ENCODE measurements at regions not wholly inside any gene's neighbourhood (a gene's known extent, or its start where the extent isn't known, plus 50 kb on each side); places are given as distances from the start of the nearest gene placed in this dataset.

DNA sequence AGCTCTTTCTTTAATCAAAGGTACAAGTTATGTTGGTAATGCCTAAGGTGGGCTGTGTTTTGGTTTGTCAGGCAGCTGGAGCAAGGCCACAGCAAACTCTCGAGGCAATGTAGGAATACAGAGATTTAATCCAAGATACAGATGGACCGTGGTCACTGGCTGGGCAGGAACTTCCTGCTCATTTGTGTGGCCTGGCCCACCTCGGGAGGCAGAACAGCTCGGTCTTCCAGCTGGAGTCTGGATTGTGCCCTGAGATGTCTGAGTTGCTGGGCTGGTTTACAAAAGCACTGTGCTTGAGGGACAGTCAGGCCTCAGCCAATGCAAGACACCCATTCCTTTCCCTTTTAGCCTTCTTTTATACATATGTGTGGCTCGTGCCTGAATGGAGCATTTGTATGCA, 506.1 kb upstream of the SALL3 start:
- TF ChIP-seq, protein P1, sequence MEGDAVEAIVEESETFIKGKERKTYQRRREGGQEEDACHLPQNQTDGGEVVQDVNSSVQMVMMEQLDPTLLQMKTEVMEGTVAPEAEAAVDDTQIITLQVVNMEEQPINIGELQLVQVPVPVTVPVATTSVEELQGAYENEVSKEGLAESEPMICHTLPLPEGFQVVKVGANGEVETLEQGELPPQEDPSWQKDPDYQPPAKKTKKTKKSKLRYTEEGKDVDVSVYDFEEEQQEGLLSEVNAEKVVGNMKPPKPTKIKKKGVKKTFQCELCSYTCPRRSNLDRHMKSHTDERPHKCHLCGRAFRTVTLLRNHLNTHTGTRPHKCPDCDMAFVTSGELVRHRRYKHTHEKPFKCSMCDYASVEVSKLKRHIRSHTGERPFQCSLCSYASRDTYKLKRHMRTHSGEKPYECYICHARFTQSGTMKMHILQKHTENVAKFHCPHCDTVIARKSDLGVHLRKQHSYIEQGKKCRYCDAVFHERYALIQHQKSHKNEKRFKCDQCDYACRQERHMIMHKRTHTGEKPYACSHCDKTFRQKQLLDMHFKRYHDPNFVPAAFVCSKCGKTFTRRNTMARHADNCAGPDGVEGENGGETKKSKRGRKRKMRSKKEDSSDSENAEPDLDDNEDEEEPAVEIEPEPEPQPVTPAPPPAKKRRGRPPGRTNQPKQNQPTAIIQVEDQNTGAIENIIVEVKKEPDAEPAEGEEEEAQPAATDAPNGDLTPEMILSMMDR (conservative IDR thresholded peaks at IDR 0.05; ENCODE audit: low read depth, low read length) = no peak
- H3K4me3 ChIP-seq (ENCODE audit: low read depth, low read length) = no peak overlapping the region
- DNase-seq (ENCODE audit: low read depth) = no peak

DNA sequence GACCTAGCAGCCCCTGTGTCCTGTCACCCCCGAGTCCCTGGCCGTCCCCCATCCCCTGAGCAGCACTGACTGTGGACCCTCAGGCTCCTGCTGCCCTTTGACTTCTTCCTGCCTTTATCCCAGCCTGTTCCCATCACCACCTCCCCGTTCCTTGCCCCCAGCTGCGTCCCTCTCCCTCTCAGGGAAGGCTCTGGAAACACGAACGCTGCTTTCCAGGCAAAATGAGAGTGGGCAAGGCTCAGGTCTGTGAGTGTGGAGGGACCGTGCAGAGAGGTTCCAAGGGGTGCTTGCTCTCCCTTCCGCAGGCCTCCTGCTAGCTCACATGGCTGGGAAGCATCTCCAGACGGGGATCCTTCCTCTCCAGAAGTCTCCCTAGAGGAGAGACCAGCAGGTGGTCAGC, 501.8 kb upstream of the SALL3 start:
- TF ChIP-seq, protein P1 (conservative IDR thresholded peaks at IDR 0.05; ENCODE audit: low read depth, low read length) = no peak
- DNase-seq (ENCODE audit: low read depth) = no peak
- no peak overlapping the region for H3K4me3 ChIP-seq (ENCODE audit: low read depth, low read length)

DNA sequence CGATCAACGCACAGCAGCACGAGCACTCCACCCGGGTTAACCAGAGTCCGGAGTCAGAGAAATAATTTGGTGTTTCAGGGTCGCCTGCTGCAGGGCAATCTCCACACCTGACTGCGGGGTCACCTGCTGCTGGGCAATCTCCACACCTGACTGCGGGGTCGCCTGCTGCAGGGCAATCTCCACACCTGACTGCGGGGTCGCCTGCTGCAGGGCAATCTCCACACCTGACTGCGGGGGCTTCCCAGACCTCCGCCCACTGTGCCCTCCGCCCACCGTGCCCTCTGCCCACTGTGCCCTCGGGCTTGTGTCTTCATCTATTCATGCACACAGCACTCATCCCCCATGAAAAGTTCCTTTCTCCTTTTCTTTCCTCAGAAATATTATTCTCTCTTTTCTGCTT, 500.2 kb upstream of the SALL3 start:
- TF ChIP-seq, protein P1 (conservative IDR thresholded peaks at IDR 0.05; ENCODE audit: low read depth, low read length) = no peak
- H3K4me3 ChIP-seq (ENCODE audit: low read depth, low read length) = no peak overlapping the region
- DNase-seq (ENCODE audit: low read depth) = no peak

DNA sequence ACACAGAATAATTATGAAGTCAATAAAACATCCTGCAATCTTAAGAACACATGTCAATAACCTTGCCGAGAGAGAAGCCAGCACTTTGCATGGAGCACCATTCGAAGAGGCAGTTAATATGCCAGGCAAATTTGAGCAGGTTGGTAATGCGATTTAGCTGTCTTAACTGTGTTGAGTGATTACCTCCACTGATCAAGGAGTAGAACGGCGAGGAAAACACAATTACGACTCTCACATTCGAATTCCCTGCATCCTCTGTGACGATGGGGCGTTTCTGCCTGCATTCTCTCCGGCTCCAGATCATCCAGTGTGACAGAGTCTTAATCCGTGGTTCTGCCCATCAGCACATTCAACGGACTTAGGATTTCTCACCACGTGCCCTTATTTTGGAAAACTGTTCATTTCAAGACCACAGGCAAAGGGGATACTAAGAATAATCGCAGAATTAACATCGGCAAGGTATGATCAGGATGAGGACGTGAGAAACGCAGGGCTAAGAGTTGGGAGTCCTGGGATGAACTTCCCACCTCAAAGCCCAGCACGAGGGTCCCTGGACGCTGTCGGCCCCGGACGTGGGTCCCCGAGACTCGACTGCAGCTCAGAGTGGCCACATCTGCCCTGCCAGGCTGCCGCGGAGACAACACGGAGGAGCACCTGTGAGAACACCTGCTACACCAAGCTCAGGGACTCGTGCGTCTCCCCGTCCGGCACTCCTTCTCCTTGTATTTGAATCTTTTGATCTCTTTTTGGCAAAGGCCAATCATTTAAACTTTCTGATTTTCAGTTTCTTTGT, 499.2 kb upstream of the SALL3 start:
- no peak for DNase-seq (ENCODE audit: low read depth)
- TF ChIP-seq, protein P1 (conservative IDR thresholded peaks at IDR 0.05; ENCODE audit: low read depth, low read length) = no peak
- H3K4me3 ChIP-seq (ENCODE audit: low read depth, low read length) = no peak overlapping the region

DNA sequence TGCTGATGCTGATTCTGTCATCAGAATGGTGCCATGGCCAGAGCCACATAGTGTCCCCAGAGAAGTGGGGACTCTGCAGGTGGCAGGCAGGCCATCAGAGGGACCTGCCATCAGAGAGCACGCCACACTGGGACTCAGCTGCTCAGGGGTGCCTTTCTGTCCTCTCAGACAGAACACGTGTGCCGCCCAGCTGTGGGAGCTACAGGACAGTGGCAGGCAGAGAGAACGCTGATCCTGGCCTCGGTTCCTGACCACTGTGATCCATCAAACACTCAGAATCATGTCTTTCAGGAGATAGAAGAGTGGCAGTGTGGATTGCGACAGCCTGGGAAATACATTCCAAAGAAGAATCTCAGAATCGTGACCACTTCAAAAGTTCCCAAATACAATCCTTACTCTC, 497.2 kb upstream of the SALL3 start:
- TF ChIP-seq, protein P1 (conservative IDR thresholded peaks at IDR 0.05; ENCODE audit: low read depth, low read length) = no peak
- no peak overlapping the region for H3K4me3 ChIP-seq (ENCODE audit: low read depth, low read length)

DNA sequence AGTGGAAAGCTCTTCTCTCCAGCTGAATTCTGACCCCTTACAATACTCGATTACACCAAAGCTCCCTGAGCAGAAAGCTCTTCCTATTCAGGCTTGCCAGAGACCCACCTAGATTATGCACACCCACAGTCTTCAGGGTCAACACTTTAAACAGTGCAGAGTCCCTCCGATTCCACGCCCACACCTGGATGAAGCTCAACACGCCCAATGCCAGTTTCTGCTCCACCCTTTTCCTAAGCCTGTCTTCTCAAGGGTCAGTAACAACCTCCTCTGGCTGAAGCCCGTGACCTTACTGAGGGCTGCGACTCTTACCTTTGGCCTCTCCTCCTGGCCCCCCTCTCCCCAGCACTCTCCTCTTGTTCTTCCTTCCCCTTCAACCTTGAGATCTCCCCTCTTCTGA, 492.0 kb upstream of the SALL3 start:
- H3K4me3 ChIP-seq (ENCODE audit: low read depth, low read length) = no peak overlapping the region
- no peak for DNase-seq (ENCODE audit: low read depth)
- TF ChIP-seq, protein P1 (conservative IDR thresholded peaks at IDR 0.05; ENCODE audit: low read depth, low read length) = no peak

More for the DNA sequence above, 497.2 kb upstream of the SALL3 start:
- DNase-seq (ENCODE audit: low read depth) = no peak
